ENCODE measurements at regions not wholly inside any gene's neighbourhood (a gene's known extent, or its start where the extent isn't known, plus 50 kb on each side); places are given as distances from the start of the nearest gene placed in this dataset.

DNA sequence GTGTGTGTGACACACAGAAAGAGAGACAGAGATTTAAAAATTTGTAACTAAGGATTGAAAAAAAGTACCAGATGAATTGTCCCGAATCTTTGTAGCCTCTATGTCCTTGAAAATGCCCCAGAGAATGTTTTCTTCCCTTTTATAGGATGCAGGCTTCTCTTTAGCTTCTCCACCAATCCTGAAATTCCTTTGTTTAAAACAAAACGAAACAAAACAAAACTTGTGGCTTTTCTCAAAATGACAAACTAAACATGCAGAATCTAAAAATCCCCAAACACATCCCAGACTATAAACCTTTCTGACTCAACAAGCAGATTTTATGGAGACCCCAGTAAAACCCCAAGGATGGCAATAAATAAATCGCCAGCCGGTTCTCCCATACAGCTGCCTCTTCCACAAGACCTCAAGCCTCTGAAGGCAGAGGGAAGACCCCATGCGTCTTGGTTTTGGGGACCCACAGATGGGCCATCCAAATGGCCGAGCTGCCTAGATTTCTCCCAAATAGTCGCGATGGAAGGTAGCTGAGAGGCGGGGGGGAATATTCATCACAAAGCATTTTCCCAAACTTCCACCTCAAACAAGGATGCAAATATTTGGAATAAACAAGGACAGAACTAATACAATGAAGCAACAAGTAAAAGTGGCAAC, 269.5 kb upstream of the FOXF1 start:
- H3K79me2 ChIP-seq (ENCODE audit: control insufficient read depth, insufficient read depth, low read length): no peaks in the 10 kb centered on the region
- no peaks in the 10 kb centered on the region for H3K36me3 ChIP-seq (ENCODE audit: control insufficient read depth in 2 of 2, extremely low read depth in 1 of 2, insufficient read depth in 2 of 2, low read length in 2 of 2)
- no peak overlapping the region for H3K4me3 ChIP-seq (replicated peaks in 1 of 3; ENCODE audit: insufficient read depth in 1 of 3, low read depth in 1 of 3, low read length in 3 of 3)
- BruUV-seq (replicated peaks): no TSS peak
- intact Hi-C loops (cut with micrococcal nuclease) (no loop called here), dilution Hi-C loops (cut with MboI; ENCODE audit: extremely low pct_ligation_motif_present, low sequenced_read_pairs) (no loop called here)
- H3K9me3 ChIP-seq (replicated peaks; ENCODE audit: control insufficient read depth, insufficient read depth, low read length): no peaks in the 10 kb centered on the region
- ChIA-PET CTCF (interaction anchor here (1.9 to 2.8 kb wide), 2 partner anchors 11 to 277 kb away, joined by 6 to 15 read pairs; no protein-coding TSS in a partner anchor), POLR2A (no interaction called here)
- H3K27me3 ChIP-seq (ENCODE audit: control insufficient read depth in 2 of 2, insufficient read depth in 2 of 2, low read length in 2 of 2): peaks cover 17 to 21% of the 10 kb centered on the region in 2 experiments
- H3K27ac ChIP-seq (ENCODE audit: insufficient read depth, low read depth, low read length): no peak overlapping the region
- TF ChIP-seq JUN (IDR thresholded peaks at IDR 0.05; ENCODE audit: borderline replicate concordance, insufficient read depth, insufficient read length, low read depth): no peak
- TF ChIP-seq POLR2AphosphoS5 (IDR thresholded peaks at IDR 0.05; ENCODE audit: insufficient read depth, low read depth, low read length): no peak
- TF ChIP-seq FOS (IDR thresholded peaks at IDR 0.05; ENCODE audit: borderline replicate concordance, insufficient read depth, low read length): no peak
- TF ChIP-seq POLR2A (IDR thresholded peaks at IDR 0.05; ENCODE audit: low read depth, low read length): no peak
- no peak for TF ChIP-seq CTCF (IDR thresholded peaks at IDR 0.05; ENCODE audit: extremely low read depth in 1 of 2, insufficient read depth in 1 of 2, low read depth in 1 of 2, low read length in 2 of 2)
- TF ChIP-seq MAX (IDR thresholded peaks at IDR 0.05; ENCODE audit: insufficient read depth, insufficient read length): no peak
- TF ChIP-seq EZH2 (IDR thresholded peaks at IDR 0.05; ENCODE audit: borderline replicate concordance, low read depth, low read length, severe bottlenecking): no peak
- no peak for TF ChIP-seq MYC (IDR thresholded peaks at IDR 0.05; ENCODE audit: low read depth, low read length)
- TF ChIP-seq GATA2 (IDR thresholded peaks at IDR 0.05; ENCODE audit: insufficient read depth, insufficient read length, low read depth, low read length): no peak
- H3K9ac ChIP-seq (replicated peaks; ENCODE audit: extremely low read depth, insufficient read depth, low read length): no peak overlapping the region
- no peaks in the 10 kb centered on the region for H3K9me1 ChIP-seq (replicated peaks; ENCODE audit: control insufficient read depth, extremely low read depth, insufficient read depth, low read length)
- no peak overlapping the region for H2AFZ ChIP-seq (ENCODE audit: low read depth, low read length)
- H4K20me1 ChIP-seq (replicated peaks; ENCODE audit: control insufficient read depth, extremely low read depth, insufficient read depth, low read length): no peaks in the 10 kb centered on the region
- no peak for FAIRE-seq
- no peak overlapping the region for H3K4me2 ChIP-seq (ENCODE audit: insufficient read depth, low read length)
- DNase-seq (ENCODE audit: low read depth, low spot score): no peak
- H3K4me1 ChIP-seq (ENCODE audit: control insufficient read depth, extremely low read depth, insufficient read depth, low read length): no peaks in the 10 kb centered on the region

All from endothelial cell of umbilical vein (primary cell).